ENCODE measurements at regions not wholly inside any gene's neighbourhood (a gene's known extent, or its start where the extent isn't known, plus 50 kb on each side); places are given as distances from the start of the nearest gene placed in this dataset.

DNA sequence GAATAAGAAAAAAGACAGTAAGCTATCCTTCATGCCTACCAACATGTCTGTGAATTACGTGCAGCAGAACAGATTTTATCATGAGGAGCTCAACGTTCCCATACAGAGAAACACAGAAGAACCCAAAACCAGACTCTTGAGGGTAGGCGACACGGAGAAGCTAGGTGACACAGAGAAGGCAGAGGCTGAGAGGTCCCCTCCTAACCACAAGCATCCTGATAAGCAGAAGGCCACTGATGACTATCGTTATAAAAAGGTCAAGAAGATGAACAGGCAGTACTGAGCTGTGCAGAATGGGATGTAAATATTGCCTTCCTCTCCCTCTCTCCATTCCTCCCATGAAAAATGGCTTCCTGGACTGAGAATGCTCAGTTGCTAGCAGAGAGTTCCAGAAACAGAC is 350.2 kb upstream of the BOD1L1 start:
- TF ChIP-seq, protein P1, sequence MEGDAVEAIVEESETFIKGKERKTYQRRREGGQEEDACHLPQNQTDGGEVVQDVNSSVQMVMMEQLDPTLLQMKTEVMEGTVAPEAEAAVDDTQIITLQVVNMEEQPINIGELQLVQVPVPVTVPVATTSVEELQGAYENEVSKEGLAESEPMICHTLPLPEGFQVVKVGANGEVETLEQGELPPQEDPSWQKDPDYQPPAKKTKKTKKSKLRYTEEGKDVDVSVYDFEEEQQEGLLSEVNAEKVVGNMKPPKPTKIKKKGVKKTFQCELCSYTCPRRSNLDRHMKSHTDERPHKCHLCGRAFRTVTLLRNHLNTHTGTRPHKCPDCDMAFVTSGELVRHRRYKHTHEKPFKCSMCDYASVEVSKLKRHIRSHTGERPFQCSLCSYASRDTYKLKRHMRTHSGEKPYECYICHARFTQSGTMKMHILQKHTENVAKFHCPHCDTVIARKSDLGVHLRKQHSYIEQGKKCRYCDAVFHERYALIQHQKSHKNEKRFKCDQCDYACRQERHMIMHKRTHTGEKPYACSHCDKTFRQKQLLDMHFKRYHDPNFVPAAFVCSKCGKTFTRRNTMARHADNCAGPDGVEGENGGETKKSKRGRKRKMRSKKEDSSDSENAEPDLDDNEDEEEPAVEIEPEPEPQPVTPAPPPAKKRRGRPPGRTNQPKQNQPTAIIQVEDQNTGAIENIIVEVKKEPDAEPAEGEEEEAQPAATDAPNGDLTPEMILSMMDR (IDR thresholded peaks at IDR 0.05; ENCODE audit: low read depth, low read length, poor library complexity, severe bottlenecking) = no peak
- TF ChIP-seq EZH2phosphoT487 (IDR thresholded peaks at IDR 0.05; ENCODE audit: borderline replicate concordance, low read length) = no peak

All from DOHH2 (cell line).